Kasumi-1 (cell line): ENCODE measurements at regions not wholly inside any gene's neighbourhood (a gene's known extent, or its start where the extent isn't known, plus 50 kb on each side); places are given as distances from the start of the nearest gene placed in this dataset.

ENCODE experiments used
- DNase-seq, 2 experiments: peaks; one replicate each; lab custom pipeline; 2025; lab: John Stamatoyannopoulos, UW

DNA sequence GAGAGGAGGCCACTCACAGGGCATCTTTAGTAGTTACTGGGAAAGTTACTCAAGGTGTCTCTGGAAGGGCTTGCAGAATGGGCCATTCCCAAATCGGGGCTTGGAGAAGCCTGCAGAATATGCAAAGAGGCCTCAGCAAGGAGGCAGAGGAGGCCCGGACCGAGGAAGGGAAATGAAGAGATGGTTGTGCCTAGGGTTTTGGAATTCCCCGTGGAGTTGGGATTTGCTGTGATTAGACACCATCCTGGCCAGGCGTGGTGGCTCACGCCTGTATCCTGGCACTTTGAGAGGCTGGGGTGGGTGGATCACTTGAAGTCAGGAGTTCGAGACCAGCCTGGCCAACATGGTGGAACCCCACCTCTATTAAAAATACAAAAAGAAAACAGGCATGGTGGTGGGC lies 193.0 kb downstream of the IRF8 start:
- DNase-seq, result no peak

- DNase-seq, result no peak
Measured at GRCh38 chr16:86092586-86093480, 193.9 kb downstream of the IRF8 start.

- no peak for DNase-seq
Measured at GRCh38 chr16:86093801-86094750, 195.1 kb downstream of the IRF8 start.

DNA sequence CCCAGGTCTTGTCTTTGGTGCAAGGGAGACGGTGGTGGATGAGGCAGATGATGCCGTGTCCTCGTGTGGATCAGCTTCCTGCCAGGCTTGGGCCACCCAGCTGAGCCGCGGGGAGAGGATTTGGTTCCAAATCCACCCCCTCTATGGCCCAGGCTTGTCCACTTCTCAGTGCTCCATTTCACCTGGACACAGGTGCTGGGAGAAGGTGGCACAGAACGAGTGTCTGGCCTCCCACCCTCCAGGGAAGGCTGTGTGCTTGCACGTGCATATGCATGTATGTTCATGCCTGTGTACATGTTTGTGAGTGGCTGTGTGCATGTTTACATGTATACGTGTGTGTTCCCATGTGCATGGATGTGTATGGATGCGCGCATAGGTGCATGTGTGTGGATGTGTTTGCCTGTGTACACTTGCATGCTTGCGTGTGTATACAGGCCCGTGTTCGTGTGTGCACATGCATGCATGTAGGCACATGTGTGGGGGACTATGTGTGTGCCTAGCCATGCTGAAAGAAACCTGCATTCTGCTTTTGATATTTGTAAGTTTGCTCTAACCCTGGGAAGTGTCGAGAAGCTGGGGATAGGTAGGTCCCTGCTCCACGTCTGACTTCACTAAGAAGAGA lies 196.3 kb downstream of the IRF8 start:
- no peak for DNase-seq

DNA sequence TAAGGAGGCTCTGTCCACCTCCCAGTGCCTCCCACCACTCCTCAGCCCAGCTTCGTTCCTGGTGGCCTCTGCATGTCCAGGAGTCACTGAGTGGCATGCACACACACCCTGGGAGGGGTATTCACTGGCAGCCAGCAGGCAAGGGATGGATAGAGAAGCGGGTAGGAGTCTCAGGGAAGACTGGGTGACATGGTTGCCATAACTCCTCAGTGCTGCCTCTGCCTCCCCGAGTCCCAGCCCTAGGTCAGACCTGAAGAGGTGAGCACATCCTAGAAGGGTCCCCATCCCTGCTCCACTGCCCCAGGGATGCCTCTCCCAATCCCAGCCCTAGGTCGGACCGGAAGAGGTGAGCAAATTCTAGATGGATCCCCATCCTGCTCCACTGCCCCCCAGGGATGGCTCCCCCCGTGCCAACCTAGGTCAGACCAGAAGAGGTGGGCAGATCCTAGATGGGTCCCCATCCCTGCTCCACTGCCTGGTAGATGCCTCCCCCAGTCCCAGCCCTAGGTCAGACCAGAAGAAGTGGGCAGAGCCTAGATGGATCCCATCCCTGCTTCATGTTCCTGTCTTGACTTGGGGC lies 197.0 kb downstream of the IRF8 start:
- DNase-seq, result no peak

DNA sequence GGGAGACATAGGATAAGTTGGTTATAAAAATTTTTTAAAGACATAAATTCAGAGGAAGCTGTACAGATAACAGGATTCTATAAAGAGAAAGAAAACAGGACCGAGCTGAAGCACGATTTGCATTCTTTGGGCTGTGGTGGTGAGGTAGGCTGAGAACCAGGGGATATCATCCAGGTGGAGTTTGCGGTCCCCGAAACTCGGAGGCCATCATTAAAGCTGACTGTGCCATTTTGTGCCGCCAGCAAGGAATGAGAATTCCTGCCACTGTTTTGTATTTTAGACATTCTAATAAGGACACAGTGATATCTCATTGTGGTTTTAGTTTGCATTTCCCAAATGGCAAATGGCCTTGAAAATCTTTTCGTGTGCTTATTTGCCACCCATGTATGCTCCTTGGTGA lies 197.9 kb downstream of the IRF8 start:
- DNase-seq, result no peak

DNA sequence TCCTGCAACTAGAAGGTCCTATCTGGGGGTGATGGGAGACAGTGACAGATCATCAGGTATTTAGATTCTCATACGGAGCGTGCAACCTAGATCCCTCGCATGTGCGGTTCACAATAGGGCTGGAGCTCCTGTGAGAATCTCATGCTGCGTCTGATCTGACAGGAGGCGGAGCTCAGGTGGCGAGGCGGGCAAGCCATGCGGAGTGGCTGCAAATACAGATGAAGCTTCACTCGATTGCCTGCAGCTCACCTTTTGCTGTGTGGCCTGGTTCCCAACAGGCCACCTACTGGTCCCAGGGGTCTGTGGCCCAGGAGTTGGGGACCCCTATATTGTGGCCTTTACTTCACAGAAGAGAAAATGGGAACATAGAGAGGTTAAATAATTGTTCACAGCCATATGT lies 200.4 kb downstream of the IRF8 start:
- no peak for DNase-seq

GRCh38 chr16:86100205-86101136 lies 201.5 kb downstream of the IRF8 start:
- DNase-seq, result no peak

DNA sequence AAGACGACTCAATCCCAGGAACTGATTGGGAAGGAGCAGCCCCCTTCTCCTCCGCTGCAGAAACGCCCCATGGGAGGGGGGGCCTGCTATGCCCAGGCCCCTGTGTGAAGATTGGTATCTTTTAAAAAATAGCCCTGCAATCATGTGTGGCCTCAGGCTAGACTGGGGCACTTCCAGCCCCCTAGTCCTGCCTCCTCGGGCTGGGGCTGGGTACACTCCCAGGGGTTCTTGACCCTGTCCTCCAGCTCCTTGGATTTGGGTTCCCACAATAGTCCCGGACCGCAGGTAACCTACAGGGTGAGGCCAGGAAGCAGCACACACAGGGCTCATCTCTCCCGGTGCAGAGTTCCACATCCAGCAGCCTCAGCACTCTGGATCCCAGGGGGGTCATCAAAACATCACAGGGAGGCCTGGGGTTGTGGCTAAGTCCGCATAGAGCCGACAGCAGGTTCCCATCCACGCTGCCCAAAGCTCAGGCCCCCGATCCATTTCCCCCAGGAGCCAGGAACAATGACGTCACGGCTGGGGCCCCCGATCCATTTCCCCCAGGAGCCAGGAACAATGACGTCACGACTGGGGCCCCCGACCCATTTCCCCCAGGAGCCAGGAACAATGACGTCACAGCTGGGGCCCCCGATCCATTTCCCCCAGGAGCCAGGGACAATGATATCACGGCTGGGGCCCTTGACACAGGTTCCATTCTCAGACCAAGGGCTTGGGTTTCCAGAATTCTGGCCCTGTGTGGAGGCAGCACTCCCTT lies 202.4 kb downstream of the IRF8 start:
- no peak for DNase-seq

GRCh38 chr16:86101897-86102157 lies 202.9 kb downstream of the IRF8 start:
- no peak for DNase-seq

DNA sequence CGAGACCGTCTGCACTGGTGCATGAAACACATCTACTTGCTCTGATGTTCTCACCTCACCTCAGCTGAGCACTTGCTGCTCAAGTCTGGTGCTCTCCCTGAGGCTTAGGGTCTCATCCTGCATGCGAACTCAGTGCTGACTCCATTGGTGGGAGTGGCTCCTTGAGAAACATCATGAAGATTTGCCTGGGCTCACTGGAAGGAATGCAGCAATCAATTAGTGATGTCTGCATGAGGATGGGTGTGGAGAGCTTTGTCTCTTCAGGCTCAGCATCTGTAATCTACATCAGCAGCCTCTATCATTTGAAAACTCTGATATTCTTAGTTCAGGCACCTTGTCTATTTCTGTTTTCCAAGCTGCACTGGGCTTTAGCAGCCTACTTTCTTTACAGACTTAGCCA lies 204.4 kb downstream of the IRF8 start:
- DNase-seq, result no peak

DNA sequence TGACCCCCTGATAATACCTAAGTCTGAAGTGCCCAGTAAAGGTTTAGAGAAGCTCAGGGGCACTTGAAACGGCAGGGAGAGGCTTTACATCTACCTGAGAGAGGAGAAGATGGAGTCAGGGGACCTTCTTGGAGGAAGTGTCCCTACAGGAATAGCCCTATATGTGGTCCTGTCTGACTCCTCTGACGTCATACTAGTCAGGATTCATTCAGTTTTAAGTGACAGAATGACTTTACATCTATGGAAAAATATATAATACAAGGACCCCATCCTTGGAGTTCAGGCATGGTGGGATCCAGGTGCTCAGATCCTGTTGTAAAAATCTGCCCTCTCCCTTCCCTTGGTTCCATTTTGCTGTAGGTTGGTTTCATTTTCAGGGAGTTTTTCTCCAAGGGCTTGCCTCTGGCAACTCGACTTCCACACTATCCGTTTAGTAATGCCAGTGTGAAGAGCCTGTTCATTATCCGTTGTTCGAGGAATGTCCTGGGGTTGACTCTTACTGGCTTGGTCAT lies 205.6 kb downstream of the IRF8 start:
- DNase-seq, result no peak

DNA sequence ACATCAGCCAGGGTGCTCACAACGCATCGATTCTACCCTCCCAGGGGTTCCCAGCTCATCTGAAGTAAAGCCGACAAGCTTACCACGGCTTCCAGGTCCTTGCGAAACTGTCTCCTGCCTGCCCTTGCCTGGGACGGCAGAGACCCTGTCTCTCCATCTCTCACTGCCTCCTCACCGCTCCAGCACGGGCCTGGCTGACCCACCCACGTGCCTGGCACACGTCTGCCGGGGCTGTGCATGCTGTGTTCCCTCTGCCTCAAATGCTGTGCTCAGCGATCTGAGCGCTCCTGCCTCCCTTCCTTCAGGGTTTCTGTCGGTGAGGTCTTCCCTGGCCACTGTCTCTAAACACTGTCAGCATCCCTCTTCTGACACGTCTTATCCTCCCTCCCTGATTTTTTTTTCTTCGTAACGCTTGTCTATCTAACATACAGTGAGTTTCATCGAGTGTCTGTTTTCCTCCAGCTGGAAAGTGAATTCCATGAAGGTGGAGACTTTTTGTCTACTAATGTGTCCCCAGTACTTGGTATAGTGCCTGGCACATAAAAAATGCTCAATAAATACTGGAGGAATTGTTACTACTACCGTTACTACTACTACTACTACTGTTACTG lies 208.4 kb downstream of the IRF8 start:
- no peak for DNase-seq

DNA sequence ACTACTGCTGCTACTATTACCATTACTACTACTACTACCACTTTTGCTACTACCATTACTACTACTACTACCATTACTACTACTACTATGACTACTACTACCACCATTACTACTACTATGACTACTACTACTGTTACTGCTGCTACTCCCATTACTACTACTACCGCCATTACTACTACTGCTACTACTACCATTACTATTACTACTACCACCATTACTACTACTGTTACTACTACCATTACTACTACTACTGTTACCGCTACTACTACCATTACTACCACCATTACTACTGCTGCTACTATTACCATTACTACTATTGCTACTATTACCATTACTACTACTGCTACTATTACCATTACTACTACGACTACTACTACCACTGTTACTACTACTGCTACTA lies 209.1 kb downstream of the IRF8 start:
- DNase-seq, result no peak

DNA sequence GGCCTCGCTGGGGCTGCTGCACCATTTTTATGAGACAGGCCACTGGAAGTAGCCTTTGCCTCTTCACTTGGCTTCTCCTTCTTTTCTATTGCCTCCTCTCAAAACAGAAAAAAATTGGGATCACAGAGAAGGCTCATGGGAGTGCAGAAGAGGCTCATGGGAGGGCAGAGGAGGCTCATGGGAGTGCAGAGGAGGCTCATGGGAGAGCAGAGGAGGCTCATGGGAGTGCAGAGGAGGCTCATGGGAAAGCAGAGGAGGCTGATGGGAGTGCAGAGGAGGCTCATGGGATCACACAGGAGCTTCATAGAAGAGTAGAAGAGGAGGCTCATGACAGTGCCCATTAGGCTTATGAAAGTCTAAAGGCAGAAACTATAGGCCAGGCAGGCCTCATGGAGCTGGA lies 211.2 kb downstream of the IRF8 start:
- DNase-seq, result no peak

- no peak for DNase-seq
Measured at GRCh38 chr16:86110726-86111125, 211.8 kb downstream of the IRF8 start.

- no peak for DNase-seq
Measured at GRCh38 chr16:86112178-86112577, 213.2 kb downstream of the IRF8 start.

- DNase-seq, result no peak
Measured at GRCh38 chr16:86117235-86117634, 218.3 kb downstream of the IRF8 start.

- DNase-seq, result no peak
Measured at GRCh38 chr16:86117756-86118155, 218.8 kb downstream of the IRF8 start.
